Loucy (cell line): ENCODE measurements at regions not wholly inside any gene's neighbourhood (a gene's known extent, or its start where the extent isn't known, plus 50 kb on each side); places are given as distances from the start of the nearest gene placed in this dataset.

Experiments
- EZH2phosphoT487 ChIP-seq: fragments of 200-600 bp; IDR thresholded peaks from 2 replicates; pipeline ENCODE4 v1.6.1; 2018; ENCODE audit warnings: antibody characterized with exemption, mild to moderate bottlenecking, moderate library complexity, borderline replicate concordance
- TF ChIP-seq, protein P1 (sequence below): fragments of 200-600 bp; sonication (generic); conservative IDR thresholded peaks from 2 replicates; pipeline ENCODE4 v1.5.1; 2014; ENCODE audit warnings: mild to moderate bottlenecking, antibody characterized with exemption, low read length

GRCh38 chr11:70918242-70918641 is 334.1 kb downstream of the SHANK2 start:
- TF ChIP-seq, protein P1, sequence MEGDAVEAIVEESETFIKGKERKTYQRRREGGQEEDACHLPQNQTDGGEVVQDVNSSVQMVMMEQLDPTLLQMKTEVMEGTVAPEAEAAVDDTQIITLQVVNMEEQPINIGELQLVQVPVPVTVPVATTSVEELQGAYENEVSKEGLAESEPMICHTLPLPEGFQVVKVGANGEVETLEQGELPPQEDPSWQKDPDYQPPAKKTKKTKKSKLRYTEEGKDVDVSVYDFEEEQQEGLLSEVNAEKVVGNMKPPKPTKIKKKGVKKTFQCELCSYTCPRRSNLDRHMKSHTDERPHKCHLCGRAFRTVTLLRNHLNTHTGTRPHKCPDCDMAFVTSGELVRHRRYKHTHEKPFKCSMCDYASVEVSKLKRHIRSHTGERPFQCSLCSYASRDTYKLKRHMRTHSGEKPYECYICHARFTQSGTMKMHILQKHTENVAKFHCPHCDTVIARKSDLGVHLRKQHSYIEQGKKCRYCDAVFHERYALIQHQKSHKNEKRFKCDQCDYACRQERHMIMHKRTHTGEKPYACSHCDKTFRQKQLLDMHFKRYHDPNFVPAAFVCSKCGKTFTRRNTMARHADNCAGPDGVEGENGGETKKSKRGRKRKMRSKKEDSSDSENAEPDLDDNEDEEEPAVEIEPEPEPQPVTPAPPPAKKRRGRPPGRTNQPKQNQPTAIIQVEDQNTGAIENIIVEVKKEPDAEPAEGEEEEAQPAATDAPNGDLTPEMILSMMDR = no peak
- TF ChIP-seq EZH2phosphoT487 = no peak
